HG02970 (cell line): ENCODE measurements at regions not wholly inside any gene's neighbourhood (a gene's known extent, or its start where the extent isn't known, plus 50 kb on each side); places are given as distances from the start of the nearest gene placed in this dataset.

Experiments
- ATAC-seq: cut with Tn5 transposase; IDR thresholded peaks from one replicate; pipeline ENCODE4 v1.9.1; 2021; ENCODE audit warnings: mild to moderate bottlenecking, moderate library complexity, moderate number of reproducible peaks; ENCODE audit not compliant: unreplicated experiment, low FRiP score

GRCh38 chr13:22447132-22447886 is 733.5 kb upstream of the SGCG start:
- ATAC-seq, result no peak

GRCh38 chr13:22449251-22449650 is 731.5 kb upstream of the SGCG start:
- no peak for ATAC-seq

- no peak for ATAC-seq
These were observed 729.4 kb upstream of the SGCG start for GRCh38 chr13:22451327-22451741.

- ATAC-seq, result no peak
These were observed 726.2 kb upstream of the SGCG start for GRCh38 chr13:22454586-22454985.

GRCh38 chr13:22455036-22455435 is 725.7 kb upstream of the SGCG start:
- ATAC-seq, result no peak

GRCh38 chr13:22461854-22462490 is 718.8 kb upstream of the SGCG start:
- ATAC-seq, result no peak

GRCh38 chr13:22463089-22463488 is 717.7 kb upstream of the SGCG start:
- ATAC-seq, result no peak

- no peak for ATAC-seq
These were observed 712.7 kb upstream of the SGCG start for GRCh38 chr13:22468045-22468444.

GRCh38 chr13:22468824-22469223 is 712.0 kb upstream of the SGCG start:
- no peak for ATAC-seq

GRCh38 chr13:22469452-22469851 is 711.3 kb upstream of the SGCG start:
- no peak for ATAC-seq

- no peak for ATAC-seq
These were observed 710.7 kb upstream of the SGCG start for GRCh38 chr13:22470075-22470474.

- ATAC-seq, result no peak
These were observed 698.2 kb upstream of the SGCG start for GRCh38 chr13:22482496-22483000.

- no peak for ATAC-seq
These were observed 697.5 kb upstream of the SGCG start for GRCh38 chr13:22483276-22483675.

GRCh38 chr13:22486490-22486889 is 694.3 kb upstream of the SGCG start:
- no peak for ATAC-seq

- ATAC-seq, result no peak
These were observed 692.8 kb upstream of the SGCG start for GRCh38 chr13:22487932-22488331.

- ATAC-seq, result no peak
These were observed 691.0 kb upstream of the SGCG start for GRCh38 chr13:22489771-22490170.

GRCh38 chr13:22495819-22496218 is 685.0 kb upstream of the SGCG start:
- ATAC-seq, result no peak

- no peak for ATAC-seq
These were observed 683.8 kb upstream of the SGCG start for GRCh38 chr13:22496803-22497508.

- ATAC-seq, result no peak
These were observed 682.6 kb upstream of the SGCG start for GRCh38 chr13:22497991-22498780.

GRCh38 chr13:22499919-22500318 is 680.9 kb upstream of the SGCG start:
- ATAC-seq, result no peak

GRCh38 chr13:22505489-22505888 is 675.3 kb upstream of the SGCG start:
- ATAC-seq, result no peak
